ENCODE measurements at regions not wholly inside any gene's neighbourhood (a gene's known extent, or its start where the extent isn't known, plus 50 kb on each side); places are given as distances from the start of the nearest gene placed in this dataset.

- Histone ChIP-seq H3K36me3 (no peaks in the 10 kb centered on the region), H3K4me3 (no peak overlapping the region), H3K4me1 (no peaks in the 10 kb centered on the region), H3K9me3 (no peaks in the 10 kb centered on the region), H3K27ac (replicated peaks in 1 of 4) (no peak overlapping the region), H3K27me3 (no peaks in the 10 kb centered on the region)
- DNase-seq (ENCODE audit: extremely low spot score), result no peak
- 73% methylated on average over 4 of the region's 4 CpGs for WGBS
- TF ChIP-seq CTCF (IDR thresholded peaks at IDR 0.05) (no peak), EP300 (IDR thresholded peaks at IDR 0.05) (no peak), POLR2AphosphoS5 (IDR thresholded peaks at IDR 0.05) (no peak), POLR2A (IDR thresholded peaks at IDR 0.05; ENCODE audit: low read depth) (no peak)
- intact Hi-C loops (cut with DNase I), result no loop called here
Observed at GRCh38 chr16:51343411-51343810, 192.3 kb upstream of the SALL1 start.

GRCh38 chr16:51341204-51341603 lies 190.1 kb upstream of the SALL1 start:
- no peak overlapping the region for H3K27ac ChIP-seq (replicated peaks in 1 of 4)
- H3K4me3 ChIP-seq, result no peak overlapping the region
- H3K9me3 ChIP-seq, result no peaks in the 10 kb centered on the region
- no peaks in the 10 kb centered on the region for H3K4me1 ChIP-seq
- no peak for DNase-seq (ENCODE audit: extremely low spot score)
- WGBS, result 27% methylated on average over 4 of the region's 4 CpGs
- intact Hi-C loops (cut with DNase I), result no loop called here
- TF ChIP-seq POLR2A (IDR thresholded peaks at IDR 0.05; ENCODE audit: low read depth) (no peak), POLR2AphosphoS5 (IDR thresholded peaks at IDR 0.05) (no peak), EP300 (IDR thresholded peaks at IDR 0.05) (no peak), CTCF (IDR thresholded peaks at IDR 0.05) (no peak)
- no peaks in the 10 kb centered on the region for H3K36me3 ChIP-seq
- no peaks in the 10 kb centered on the region for H3K27me3 ChIP-seq

GRCh38 chr16:51337662-51338061 lies 186.6 kb upstream of the SALL1 start:
- Histone ChIP-seq H3K4me3 (no peak overlapping the region), H3K4me1 (no peaks in the 10 kb centered on the region), H3K27me3 (no peaks in the 10 kb centered on the region), H3K9me3 (no peaks in the 10 kb centered on the region), H3K36me3 (no peaks in the 10 kb centered on the region), H3K27ac (replicated peaks in 1 of 4) (no peak overlapping the region)
- no peak for DNase-seq (ENCODE audit: extremely low spot score)
- intact Hi-C loops (cut with DNase I), result no loop called here
- no peak for TF ChIP-seq CTCF (IDR thresholded peaks at IDR 0.05)
- TF ChIP-seq EP300 (IDR thresholded peaks at IDR 0.05), result no peak
- no peak for TF ChIP-seq POLR2AphosphoS5 (IDR thresholded peaks at IDR 0.05)
- no peak for TF ChIP-seq POLR2A (IDR thresholded peaks at IDR 0.05; ENCODE audit: low read depth)
- WGBS, result 81% methylated on average over 3 of the region's 3 CpGs

GRCh38 chr16:51328733-51329132 lies 177.7 kb upstream of the SALL1 start:
- Histone ChIP-seq H3K9me3 (peaks cover 0 to 4% (median 0%) of the 10 kb centered on the region in 4 donors), H3K36me3 (no peaks in the 10 kb centered on the region), H3K27me3 (no peaks in the 10 kb centered on the region), H3K4me1 (no peaks in the 10 kb centered on the region), H3K4me3 (no peak overlapping the region), H3K27ac (replicated peaks in 1 of 4) (no peak overlapping the region)
- no peak for DNase-seq (ENCODE audit: extremely low spot score)
- intact Hi-C loops (cut with DNase I), result no loop called here
- TF ChIP-seq POLR2AphosphoS5 (IDR thresholded peaks at IDR 0.05), result no peak
- TF ChIP-seq CTCF (IDR thresholded peaks at IDR 0.05), result no peak
- no peak for TF ChIP-seq EP300 (IDR thresholded peaks at IDR 0.05)
- TF ChIP-seq POLR2A (IDR thresholded peaks at IDR 0.05; ENCODE audit: low read depth), result no peak
- WGBS, result 24% methylated on average over 7 of the region's 7 CpGs

- 77% methylated on average over 2 of the region's 2 CpGs for WGBS
- no peaks in the 10 kb centered on the region for H3K36me3 ChIP-seq
- DNase-seq (ENCODE audit: extremely low spot score), result no peak
- intact Hi-C loops (cut with DNase I), result no loop called here
- H3K27me3 ChIP-seq, result no peaks in the 10 kb centered on the region
- no peak overlapping the region for H3K27ac ChIP-seq (replicated peaks in 1 of 4)
- no peak for TF ChIP-seq POLR2AphosphoS5 (IDR thresholded peaks at IDR 0.05)
- no peak for TF ChIP-seq EP300 (IDR thresholded peaks at IDR 0.05)
- TF ChIP-seq POLR2A (IDR thresholded peaks at IDR 0.05; ENCODE audit: low read depth), result no peak
- no peak for TF ChIP-seq CTCF (IDR thresholded peaks at IDR 0.05)
- H3K4me1 ChIP-seq, result no peaks in the 10 kb centered on the region
- peaks cover 0 to 4% (median 0%) of the 10 kb centered on the region in 4 donors for H3K9me3 ChIP-seq
- no peak overlapping the region for H3K4me3 ChIP-seq
Observed at GRCh38 chr16:51327001-51327400, 175.9 kb upstream of the SALL1 start.
